Thymus (tissue), 11 donors: ENCODE measurements at regions not wholly inside any gene's neighbourhood (a gene's known extent, or its start where the extent isn't known, plus 50 kb on each side); places are given as distances from the start of the nearest gene placed in this dataset.

Experiments
- DNase-seq, 9 donors: peaks; one replicate each; pipeline ENCODE4 v3.0.0-alpha.2; 2013; ENCODE audit warnings: low spot score in 9 of 9, low read depth in 6 of 9, missing footprints in 1 of 9
- H3K27ac ChIP-seq, 2 donors: one replicate each; pipeline ENCODE4 v1.5.1; 2013; ENCODE audit warnings: control low read depth in 1 of 2, low read depth in 1 of 2, low read length in 1 of 2, mild to moderate bottlenecking in 1 of 2, moderate library complexity in 1 of 2
- H3K27me3 ChIP-seq, 2 donors: one replicate each; pipeline ENCODE4 v1.5.1; 2013; ENCODE audit warnings: low read length in 1 of 2; ENCODE audit not compliant: control insufficient read depth in 2 of 2, insufficient read depth in 1 of 2
- H3K36me3 ChIP-seq, 2 donors: one replicate each; pipeline ENCODE4 v1.5.1; 2013; ENCODE audit warnings: low read length in 1 of 2, mild to moderate bottlenecking in 1 of 2, moderate library complexity in 1 of 2; ENCODE audit not compliant: control insufficient read depth in 2 of 2, insufficient read depth in 2 of 2
- H3K4me1 ChIP-seq, 2 donors: one replicate each; pipeline ENCODE4 v1.5.1; 2013; ENCODE audit warnings: low read length in 2 of 2; ENCODE audit not compliant: control insufficient read depth in 2 of 2, insufficient read depth in 2 of 2
- H3K4me3 ChIP-seq, 2 donors: one replicate each; pipeline ENCODE4 v1.5.1; 2013; ENCODE audit warnings: low read length in 2 of 2, control low read depth in 1 of 2, mild to moderate bottlenecking in 1 of 2
- H3K9me3 ChIP-seq, 2 donors: one replicate each; pipeline ENCODE4 v1.5.1; 2013; ENCODE audit warnings: low read length in 1 of 2, mild to moderate bottlenecking in 1 of 2; ENCODE audit not compliant: control insufficient read depth in 2 of 2, insufficient read depth in 1 of 2
- WGBS: extraction: QIAGEN DNeasy Blood & Tissue Kit; methylation state at CpG from one replicate; pipeline ENCODE4 v1.1.7; 2013; 5-methylcytosine and 5-hydroxymethylcytosine counted together
- donor health status: healthy.

DNA sequence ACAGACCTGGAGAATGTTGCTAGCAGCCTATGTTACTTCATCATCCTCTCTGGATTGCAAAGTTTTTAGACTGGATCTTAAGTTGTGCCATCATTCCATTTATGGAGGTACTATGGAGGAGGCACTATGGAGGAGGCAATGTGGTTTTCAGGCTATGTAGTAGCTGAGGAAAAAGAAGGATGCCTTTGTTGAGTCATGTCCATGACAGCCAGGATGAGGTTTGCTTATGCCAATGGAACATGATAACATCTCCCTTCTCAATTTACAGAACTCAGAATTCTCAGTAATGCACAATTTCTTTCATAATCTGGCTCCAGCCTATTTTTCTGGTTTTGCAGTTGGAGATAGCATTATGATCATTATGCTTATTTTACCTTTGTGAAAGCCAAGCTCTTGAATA lies 65.9 kb upstream of the TMEM108 start:
- no peak overlapping the region for H3K4me3 ChIP-seq
- no peak overlapping the region for H3K27ac ChIP-seq
- H3K4me1 ChIP-seq, result no peaks in the 10 kb centered on the region
- no peaks in the 10 kb centered on the region for H3K27me3 ChIP-seq
- H3K9me3 ChIP-seq, result no peaks in the 10 kb centered on the region
- no peak for DNase-seq
- H3K36me3 ChIP-seq, result no peaks in the 10 kb centered on the region

DNA sequence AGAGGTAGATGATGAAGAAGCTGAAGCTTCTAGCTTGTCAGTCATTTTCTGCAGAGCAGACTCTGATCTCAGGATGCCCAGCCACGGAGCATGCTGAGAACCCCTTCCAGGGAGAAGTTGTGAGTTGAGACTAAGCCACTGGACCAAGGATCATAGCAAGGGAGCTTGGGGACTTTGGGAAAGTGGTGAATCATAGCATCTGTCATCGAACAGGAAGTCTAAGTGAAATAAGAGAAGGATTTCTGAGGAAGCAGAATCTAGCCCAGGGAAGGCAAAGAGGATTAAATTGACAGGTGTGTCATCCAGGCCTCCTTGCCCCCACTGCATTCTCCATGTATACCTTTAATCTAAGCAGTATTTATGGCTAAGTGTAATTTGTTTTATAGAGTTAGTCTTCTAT lies 71.8 kb upstream of the TMEM108 start:
- DNase-seq, result no peak
- Histone ChIP-seq H3K27ac (no peak overlapping the region), H3K27me3 (no peaks in the 10 kb centered on the region), H3K36me3 (no peaks in the 10 kb centered on the region), H3K9me3 (no peaks in the 10 kb centered on the region), H3K4me3 (no peak overlapping the region), H3K4me1 (no peaks in the 10 kb centered on the region)
- WGBS, result 82% methylated on average over 2 of the region's 2 CpGs

DNA sequence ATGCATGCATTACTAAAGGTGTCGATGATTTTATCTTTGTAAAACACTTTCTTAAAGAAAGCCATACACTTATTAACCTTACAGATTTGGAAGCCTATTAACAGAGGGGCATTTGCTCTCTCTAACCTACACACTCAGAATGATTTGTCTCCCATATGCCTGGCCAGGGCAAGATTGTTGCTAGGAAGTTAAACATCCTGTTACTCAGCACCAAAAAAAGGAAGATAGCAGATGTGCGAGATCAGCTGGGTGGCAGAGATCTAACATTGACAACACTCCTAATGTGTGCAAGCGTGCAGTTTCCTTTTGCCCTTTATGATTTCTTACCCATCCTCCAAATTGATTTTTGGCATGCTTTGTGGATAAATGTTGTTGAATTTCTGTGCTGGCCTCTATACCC lies 73.9 kb upstream of the TMEM108 start:
- 35% methylated on average over 3 of the region's 3 CpGs for WGBS
- H3K9me3 ChIP-seq, result no peaks in the 10 kb centered on the region
- no peaks in the 10 kb centered on the region for H3K36me3 ChIP-seq
- no peaks in the 10 kb centered on the region for H3K4me1 ChIP-seq
- DNase-seq, result no peak
- no peaks in the 10 kb centered on the region for H3K27me3 ChIP-seq
- H3K4me3 ChIP-seq, result no peak overlapping the region
- H3K27ac ChIP-seq, result no peak overlapping the region

DNA sequence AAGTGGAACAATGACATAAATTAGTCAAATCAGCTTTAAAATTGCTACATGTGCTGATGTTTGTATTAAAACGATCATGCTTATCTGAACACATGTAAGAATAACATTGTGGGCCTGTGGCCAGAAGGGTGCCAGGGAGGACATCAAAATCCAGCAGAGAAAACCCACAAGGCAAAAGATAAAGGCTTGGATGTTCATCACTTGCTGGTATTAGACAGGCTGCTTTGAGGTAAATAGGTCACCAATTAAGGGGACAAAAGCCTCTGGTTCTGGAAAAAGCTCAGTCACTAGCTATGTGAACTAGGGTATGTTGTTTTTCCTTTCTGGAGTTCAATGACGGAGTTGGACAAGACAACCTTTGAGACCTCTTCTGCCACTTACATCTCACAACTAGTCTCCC lies 74.4 kb upstream of the TMEM108 start:
- Histone ChIP-seq H3K36me3 (no peaks in the 10 kb centered on the region), H3K4me3 (no peak overlapping the region), H3K27me3 (no peaks in the 10 kb centered on the region), H3K9me3 (no peaks in the 10 kb centered on the region), H3K27ac (no peak overlapping the region), H3K4me1 (no peaks in the 10 kb centered on the region)
- 73% methylated on average over 2 of the region's 2 CpGs for WGBS
- no peak for DNase-seq

DNA sequence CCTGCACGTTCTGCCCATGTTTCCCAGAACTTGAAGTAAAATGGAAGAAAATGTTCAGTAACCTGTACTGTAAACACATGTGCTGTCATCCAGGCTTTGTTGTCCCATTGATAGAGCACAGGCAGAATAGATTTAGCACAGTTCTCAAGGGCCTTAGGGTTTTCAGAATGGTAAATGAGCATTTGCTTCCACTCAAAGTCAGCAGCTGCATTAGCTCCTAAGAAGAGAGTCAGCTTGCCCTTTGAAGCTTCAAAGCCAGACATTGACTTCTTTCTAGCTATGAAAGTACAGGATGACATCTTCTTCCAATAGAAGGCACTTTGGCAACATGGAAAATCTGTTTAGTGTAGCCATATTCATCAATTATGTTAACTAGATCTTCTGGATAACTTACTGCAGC lies 76.2 kb upstream of the TMEM108 start:
- Histone ChIP-seq H3K4me3 (no peak overlapping the region), H3K27me3 (no peaks in the 10 kb centered on the region), H3K9me3 (no peaks in the 10 kb centered on the region), H3K4me1 (no peaks in the 10 kb centered on the region), H3K36me3 (no peaks in the 10 kb centered on the region), H3K27ac (no peak overlapping the region)
- 90% methylated on average over 1 of the region's 1 CpG for WGBS
- no peak for DNase-seq

DNA sequence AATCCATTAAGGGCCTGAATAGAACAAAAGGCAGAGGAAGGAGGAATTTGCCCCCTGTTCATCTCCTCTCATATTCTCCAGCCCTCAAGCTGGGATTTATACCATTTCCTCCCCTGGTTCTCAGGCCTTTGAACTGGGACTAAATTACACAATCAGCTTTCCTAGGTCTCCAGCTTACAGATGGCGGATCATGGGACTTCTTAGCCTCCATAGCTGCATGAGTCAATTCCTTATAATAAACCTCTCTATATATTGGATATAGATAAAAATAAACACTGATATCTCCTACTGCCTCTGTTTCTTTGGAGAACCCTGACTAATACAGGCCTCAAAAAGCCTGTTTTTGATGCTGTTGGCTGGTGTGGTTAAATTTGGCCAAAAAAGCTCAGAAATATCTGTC lies 84.5 kb upstream of the TMEM108 start:
- Histone ChIP-seq H3K36me3 (no peaks in the 10 kb centered on the region), H3K27me3 (no peaks in the 10 kb centered on the region), H3K9me3 (no peaks in the 10 kb centered on the region), H3K4me1 (no peaks in the 10 kb centered on the region), H3K27ac (no peak overlapping the region), H3K4me3 (no peak overlapping the region)
- DNase-seq, result no peak
- WGBS, result 92% methylated on average over 1 of the region's 1 CpG

DNA sequence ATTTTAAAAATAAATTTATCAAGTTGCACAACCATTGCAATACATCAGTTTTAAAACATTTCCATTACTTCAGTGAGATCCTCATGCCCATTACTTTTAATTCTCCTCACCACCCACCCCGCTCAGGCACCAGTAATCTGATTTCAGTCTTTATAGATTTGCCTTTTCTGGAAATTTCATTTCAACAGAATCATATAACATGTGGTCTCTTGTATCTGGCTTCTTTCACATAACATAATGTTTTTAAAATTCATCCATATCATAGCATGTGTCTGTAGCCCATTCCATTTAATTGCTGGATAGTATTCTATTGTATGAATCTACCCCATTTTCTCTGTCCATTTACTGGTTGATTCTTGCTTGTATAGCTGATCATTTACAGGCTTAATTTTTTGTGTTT lies 110.3 kb upstream of the TMEM108 start:
- Histone ChIP-seq H3K9me3 (no peaks in the 10 kb centered on the region), H3K4me1 (no peaks in the 10 kb centered on the region), H3K27me3 (no peaks in the 10 kb centered on the region), H3K4me3 (no peak overlapping the region), H3K36me3 (no peaks in the 10 kb centered on the region), H3K27ac (no peak overlapping the region)
- WGBS, result 94% methylated on average over 1 of the region's 1 CpG
- no peak for DNase-seq

DNA sequence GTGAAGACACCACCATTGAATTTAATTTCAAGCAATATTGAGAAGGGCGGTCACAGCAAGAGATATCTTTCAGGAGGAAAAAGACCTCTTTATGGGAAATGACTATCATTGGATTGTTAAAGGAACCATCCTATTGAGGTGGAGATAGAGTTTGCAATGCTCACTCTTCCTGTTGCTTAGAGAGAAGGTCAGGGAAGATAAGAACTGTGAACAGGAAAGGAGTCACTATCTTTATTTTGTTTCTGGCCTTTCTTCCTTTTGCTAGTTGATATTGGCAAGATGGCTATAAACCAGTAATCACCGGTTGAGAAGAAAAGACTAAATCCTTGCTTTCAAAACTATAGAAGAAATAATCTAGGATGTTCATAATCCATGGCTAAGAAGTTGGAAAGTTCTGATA lies 112.1 kb upstream of the TMEM108 start:
- no peak for DNase-seq
- no peaks in the 10 kb centered on the region for H3K27me3 ChIP-seq
- no peak overlapping the region for H3K27ac ChIP-seq
- H3K9me3 ChIP-seq, result no peaks in the 10 kb centered on the region
- no peaks in the 10 kb centered on the region for H3K4me1 ChIP-seq
- H3K4me3 ChIP-seq, result no peak overlapping the region
- H3K36me3 ChIP-seq, result no peaks in the 10 kb centered on the region
- 75% methylated on average over 2 of the region's 2 CpGs for WGBS

DNA sequence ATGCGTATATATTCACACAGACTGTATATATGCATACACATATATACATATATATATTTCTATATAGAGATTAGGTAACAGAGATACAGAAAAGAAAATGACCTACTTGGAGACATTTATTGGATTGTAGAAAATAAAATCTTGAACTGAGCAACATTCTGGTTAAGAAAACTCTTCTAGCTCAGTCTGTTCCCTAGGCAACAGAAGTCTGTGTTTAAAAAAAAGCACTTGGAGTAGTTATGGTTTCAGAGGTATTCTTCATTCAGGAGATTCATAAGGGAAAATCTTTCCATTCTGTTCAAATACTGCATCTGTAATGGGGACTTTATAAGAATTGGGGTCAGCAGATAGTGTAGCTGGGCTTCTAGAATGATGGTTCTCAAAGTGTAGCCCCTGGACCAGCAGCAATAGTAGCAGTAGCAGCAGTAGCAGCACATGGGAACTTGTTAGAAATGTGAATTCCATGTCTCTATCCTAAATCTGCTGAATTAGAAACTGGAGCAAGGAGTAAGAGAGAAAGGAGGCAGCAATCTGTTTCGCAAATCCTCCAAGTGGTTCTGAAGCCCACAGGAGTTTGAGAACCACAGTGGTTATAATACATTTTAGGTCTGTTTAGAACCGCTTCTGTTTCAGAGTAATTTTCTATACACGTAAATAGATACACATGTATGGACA lies 112.8 kb upstream of the TMEM108 start:
- Histone ChIP-seq H3K27ac (no peak overlapping the region), H3K36me3 (no peaks in the 10 kb centered on the region), H3K27me3 (no peaks in the 10 kb centered on the region), H3K4me1 (no peaks in the 10 kb centered on the region), H3K9me3 (no peaks in the 10 kb centered on the region), H3K4me3 (no peak overlapping the region)
- 98% methylated on average over 4 of the region's 4 CpGs for WGBS
- DNase-seq, result no peak

DNA sequence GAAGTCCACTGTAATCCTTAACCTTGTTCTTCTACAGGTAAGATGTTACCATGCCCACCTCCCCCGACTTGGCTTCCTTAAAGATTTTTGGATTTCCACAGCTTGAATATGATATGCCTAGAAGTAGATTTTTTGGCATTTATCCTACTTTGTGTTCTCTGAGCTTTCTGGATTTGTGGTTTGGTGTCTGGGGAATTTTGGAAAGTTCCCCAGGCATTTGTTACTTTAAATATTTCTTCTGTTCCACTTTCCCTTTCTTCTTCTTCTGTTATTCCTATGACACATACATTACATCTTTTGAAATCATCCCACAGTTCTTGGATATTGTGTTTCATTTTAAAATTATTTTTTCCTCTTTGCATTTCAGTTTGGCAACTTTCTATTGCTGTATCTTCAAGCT lies 122.1 kb upstream of the TMEM108 start:
- WGBS, result 95% methylated on average over 1 of the region's 1 CpG

More for the DNA sequence above, 122.1 kb upstream of the TMEM108 start:
- Histone ChIP-seq H3K36me3 (no peaks in the 10 kb centered on the region), H3K27ac (no peak overlapping the region), H3K4me1 (no peaks in the 10 kb centered on the region), H3K4me3 (no peak overlapping the region), H3K9me3 (no peaks in the 10 kb centered on the region), H3K27me3 (no peaks in the 10 kb centered on the region)
- DNase-seq, result no peak
